Coronary artery (tissue), 2 donors: ENCODE measurements at regions not wholly inside any gene's neighbourhood (a gene's known extent, or its start where the extent isn't known, plus 50 kb on each side); places are given as distances from the start of the nearest gene placed in this dataset.

ENCODE experiments used
- DNase-seq: peaks from one replicate; pipeline ENCODE4 v3.0.0-alpha.2; 2017; ENCODE audit warnings: low spot score
- H3K27ac ChIP-seq, 2 donors: fragments of 200-600 bp; sonication (generic); one replicate each; pipeline ENCODE4 v1.5.1; 2016 to 2019
- H3K4me3 ChIP-seq: fragments of 200-600 bp; sonication (generic); 2 replicates; pipeline ENCODE4 v1.5.1; 2016; ENCODE audit warnings: mild to moderate bottlenecking, moderate library complexity
- CTCF ChIP-seq: fragments of 200-600 bp; sonication (generic); IDR thresholded peaks from one replicate; pipeline ENCODE4 v1.5.1; 2019; ENCODE audit warnings: antibody characterized with exemption

- Histone ChIP-seq H3K27ac (no peak overlapping the region), H3K4me3 (no peak overlapping the region)
- no peak for TF ChIP-seq CTCF
- DNase-seq = no peak
Measured at GRCh38 chr16:27681681-27682080, 131.7 kb downstream of the KATNIP start.

DNA sequence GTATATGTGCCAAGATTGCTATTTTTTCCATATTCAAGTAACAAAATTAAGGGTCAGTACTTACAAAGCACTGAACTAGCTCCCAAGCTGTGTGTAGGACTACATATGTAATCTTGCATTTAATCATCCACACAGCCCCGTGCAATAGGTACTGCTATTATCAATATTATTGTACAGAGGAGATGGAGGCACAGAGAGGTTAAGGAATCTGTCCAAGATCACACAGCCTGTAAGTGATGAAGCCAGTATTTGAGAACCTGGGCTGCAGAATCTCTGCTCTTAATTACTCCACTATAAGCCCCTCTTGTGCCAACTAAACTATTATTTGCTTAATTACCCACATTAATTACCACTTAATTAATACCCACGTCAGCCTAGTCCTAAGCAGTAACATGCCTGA lies 134.1 kb downstream of the KATNIP start:
- no peak overlapping the region for H3K27ac ChIP-seq
- no peak for DNase-seq
- H3K4me3 ChIP-seq = no peak overlapping the region
- no peak for TF ChIP-seq CTCF

DNA sequence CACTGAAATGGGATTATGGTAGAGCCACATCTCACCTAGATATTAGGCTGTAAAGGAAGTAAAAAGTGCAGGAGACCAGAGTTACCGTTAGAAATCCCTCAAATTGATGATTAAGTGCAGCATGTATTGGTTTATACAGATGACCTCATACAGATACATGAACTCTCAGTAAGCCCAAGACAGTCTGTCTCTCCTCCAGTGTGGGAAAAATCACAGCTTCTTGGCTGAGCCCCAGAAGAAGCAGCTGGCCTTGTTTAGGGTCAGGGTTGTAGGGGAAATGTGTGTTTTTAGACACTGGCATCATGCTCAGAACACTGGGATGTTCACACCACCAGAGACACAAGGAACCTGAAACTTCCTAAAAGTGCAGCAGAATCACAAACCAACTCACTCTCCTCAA lies 135.9 kb downstream of the KATNIP start:
- Histone ChIP-seq H3K27ac (no peak overlapping the region), H3K4me3 (no peak overlapping the region)
- TF ChIP-seq CTCF = no peak
- no peak for DNase-seq

DNA sequence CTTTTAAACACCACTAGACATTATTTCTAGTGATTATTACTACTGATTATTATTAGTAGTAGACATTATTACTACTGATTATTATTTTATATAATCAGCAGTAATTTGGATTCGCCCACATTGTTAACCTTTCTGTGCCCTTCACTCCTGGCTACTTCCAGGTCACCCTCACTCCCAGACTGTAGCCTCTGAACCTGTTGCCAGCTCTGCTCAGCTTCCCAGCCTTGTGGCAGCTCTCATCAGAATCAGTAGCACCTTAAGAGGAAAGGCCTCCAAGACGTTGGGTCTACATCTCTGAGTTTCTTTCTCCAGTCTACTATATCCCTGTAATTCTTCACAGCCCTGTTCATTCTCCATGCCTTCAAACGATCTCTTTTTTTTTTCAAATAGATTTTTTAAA lies 137.0 kb downstream of the KATNIP start:
- H3K27ac ChIP-seq = no peak overlapping the region
- TF ChIP-seq CTCF = no peak
- DNase-seq = no peak

DNA sequence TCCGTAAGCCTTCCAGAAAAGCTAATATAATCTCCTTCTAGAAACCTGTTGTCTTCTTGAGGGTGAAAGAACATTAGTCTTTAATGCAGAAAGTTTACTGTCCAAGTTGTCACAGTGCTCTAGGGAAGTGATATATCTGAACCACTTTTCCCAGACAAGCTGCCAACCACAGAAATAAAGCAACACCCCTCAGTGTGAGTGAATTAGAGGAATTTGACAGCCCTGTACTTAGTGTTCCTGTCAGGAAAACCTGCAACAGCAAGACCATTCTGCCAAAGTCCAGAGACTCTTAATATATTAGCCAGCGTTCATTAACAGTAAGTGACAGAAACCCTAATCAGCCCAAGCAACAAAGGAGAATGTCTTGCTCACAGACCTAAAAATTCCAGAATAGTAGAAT lies 137.7 kb downstream of the KATNIP start:
- H3K4me3 ChIP-seq = no peak overlapping the region
- H3K27ac ChIP-seq = no peak overlapping the region
- no peak for TF ChIP-seq CTCF
- DNase-seq = no peak

More for the DNA sequence above, 137.0 kb downstream of the KATNIP start:
- no peak overlapping the region for H3K4me3 ChIP-seq

GRCh38 chr16:27689711-27690110 lies 139.8 kb downstream of the KATNIP start:
- DNase-seq = no peak
- no peak overlapping the region for H3K4me3 ChIP-seq
- H3K27ac ChIP-seq = no peak overlapping the region
- TF ChIP-seq CTCF = no peak

DNA sequence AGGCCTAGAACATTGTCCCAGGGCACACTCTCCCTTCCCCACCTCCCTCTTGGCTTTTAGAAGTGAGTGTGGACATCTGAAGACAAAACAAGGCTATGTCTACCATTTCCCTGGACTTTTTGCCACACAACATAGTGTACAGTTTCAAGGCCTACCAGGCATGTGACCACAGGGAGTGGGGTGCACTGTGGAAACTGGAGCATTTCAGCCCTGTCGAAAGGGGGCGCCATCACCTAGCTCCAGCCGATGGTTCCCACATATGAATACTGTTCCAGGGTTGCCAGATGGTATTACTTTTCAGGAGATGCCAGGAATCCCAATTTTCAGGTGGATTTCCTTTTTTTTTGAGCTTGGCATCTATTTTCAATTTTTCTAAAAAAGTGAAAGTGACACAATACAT lies 140.7 kb downstream of the KATNIP start:
- no peak for DNase-seq
- TF ChIP-seq CTCF = no peak
- no peak overlapping the region for H3K27ac ChIP-seq
- H3K4me3 ChIP-seq = no peak overlapping the region
